ENCODE measurements at regions not wholly inside any gene's neighbourhood (a gene's known extent, or its start where the extent isn't known, plus 50 kb on each side); places are given as distances from the start of the nearest gene placed in this dataset.

DNA sequence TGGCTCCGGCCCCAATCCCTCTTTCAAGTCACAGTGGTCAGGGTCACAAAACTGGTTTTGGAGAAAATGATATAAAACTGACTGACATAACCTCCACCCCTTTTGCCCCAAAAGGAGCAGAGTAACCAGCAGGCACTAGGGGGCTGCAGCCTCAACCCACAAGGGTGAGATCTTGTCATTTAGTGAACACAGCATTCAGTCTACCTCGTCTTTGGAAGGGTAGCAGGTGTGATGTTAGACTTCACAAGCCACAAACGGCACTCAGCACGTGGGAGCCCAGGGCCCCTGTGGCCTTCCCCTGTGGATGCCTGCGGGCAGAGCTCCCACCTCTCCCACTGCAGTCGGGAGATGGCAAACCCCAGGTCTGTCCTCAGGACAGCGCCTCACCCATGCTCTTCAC lies 372.1 kb upstream of the MYT1L start (continued):
- TF ChIP-seq, protein P1, sequence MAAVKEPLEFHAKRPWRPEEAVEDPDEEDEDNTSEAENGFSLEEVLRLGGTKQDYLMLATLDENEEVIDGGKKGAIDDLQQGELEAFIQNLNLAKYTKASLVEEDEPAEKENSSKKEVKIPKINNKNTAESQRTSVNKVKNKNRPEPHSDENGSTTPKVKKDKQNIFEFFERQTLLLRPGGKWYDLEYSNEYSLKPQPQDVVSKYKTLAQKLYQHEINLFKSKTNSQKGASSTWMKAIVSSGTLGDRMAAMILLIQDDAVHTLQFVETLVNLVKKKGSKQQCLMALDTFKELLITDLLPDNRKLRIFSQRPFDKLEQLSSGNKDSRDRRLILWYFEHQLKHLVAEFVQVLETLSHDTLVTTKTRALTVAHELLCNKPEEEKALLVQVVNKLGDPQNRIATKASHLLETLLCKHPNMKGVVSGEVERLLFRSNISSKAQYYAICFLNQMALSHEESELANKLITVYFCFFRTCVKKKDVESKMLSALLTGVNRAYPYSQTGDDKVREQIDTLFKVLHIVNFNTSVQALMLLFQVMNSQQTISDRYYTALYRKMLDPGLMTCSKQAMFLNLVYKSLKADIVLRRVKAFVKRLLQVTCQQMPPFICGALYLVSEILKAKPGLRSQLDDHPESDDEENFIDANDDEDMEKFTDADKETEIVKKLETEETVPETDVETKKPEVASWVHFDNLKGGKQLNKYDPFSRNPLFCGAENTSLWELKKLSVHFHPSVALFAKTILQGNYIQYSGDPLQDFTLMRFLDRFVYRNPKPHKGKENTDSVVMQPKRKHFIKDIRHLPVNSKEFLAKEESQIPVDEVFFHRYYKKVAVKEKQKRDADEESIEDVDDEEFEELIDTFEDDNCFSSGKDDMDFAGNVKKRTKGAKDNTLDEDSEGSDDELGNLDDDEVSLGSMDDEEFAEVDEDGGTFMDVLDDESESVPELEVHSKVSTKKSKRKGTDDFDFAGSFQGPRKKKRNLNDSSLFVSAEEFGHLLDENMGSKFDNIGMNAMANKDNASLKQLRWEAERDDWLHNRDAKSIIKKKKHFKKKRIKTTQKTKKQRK (IDR thresholded peaks at IDR 0.05; ENCODE audit: low read depth, low read length) = no peak
- no peak for TF ChIP-seq SREBF1 (IDR thresholded peaks at IDR 0.05; ENCODE audit: low read length)
- TF ChIP-seq FOXK2 (IDR thresholded peaks at IDR 0.05) = no peak
- TF ChIP-seq IKZF1 (conservative IDR thresholded peaks at IDR 0.05) = no peak
- TF ChIP-seq, protein P2, sequence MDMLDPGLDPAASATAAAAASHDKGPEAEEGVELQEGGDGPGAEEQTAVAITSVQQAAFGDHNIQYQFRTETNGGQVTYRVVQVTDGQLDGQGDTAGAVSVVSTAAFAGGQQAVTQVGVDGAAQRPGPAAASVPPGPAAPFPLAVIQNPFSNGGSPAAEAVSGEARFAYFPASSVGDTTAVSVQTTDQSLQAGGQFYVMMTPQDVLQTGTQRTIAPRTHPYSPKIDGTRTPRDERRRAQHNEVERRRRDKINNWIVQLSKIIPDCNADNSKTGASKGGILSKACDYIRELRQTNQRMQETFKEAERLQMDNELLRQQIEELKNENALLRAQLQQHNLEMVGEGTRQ (IDR thresholded peaks at IDR 0.05; ENCODE audit: borderline replicate concordance, low read depth, low read length) = no peak

DNA sequence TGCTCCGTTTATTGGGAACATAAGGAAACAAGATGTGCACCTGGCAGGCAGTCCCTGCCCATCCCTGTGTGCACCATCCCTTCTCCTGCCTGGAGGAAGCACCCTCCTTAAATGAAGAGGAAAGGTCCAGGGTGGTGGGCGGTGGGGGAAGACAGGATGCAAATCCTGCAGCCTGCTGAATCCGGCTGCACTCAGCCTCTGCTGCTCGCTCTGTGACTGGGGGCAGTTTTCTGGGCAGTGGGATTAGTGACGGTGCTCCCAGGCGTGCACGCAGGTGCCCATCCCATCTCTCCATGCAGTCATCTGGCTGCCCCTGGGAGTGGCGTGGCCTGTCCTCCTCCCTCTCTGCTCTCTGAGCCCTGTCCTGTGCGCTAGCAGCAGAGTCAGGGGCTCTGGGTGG lies 371.3 kb upstream of the MYT1L start:
- no TSS peak for BruUV-seq (replicated peaks)
- no peak overlapping the region for H2AFZ ChIP-seq (ENCODE audit: control insufficient read depth, low read depth, low read length)
- intact Hi-C loops (cut with micrococcal nuclease; ENCODE audit: unreplicated experiment) (no loop called here), in situ Hi-C loops (cut with MboI) (no loop called here)
- ChIA-PET POLR2A (no interaction called here), RAD21 (ENCODE audit: unreplicated experiment) (no interaction called here), SMC1A (ENCODE audit: uncharacterized antibody, unreplicated experiment) (no interaction called here), CTCF (no interaction called here)
- H3K4me1 ChIP-seq (ENCODE audit: control insufficient read depth, insufficient read depth, low read length) = no peaks in the 10 kb centered on the region
- H3K27ac ChIP-seq (ENCODE audit: control insufficient read depth, insufficient read depth) = no peak overlapping the region
- 13% methylated on average over 9 of the region's 9 CpGs for WGBS (ENCODE audit: insufficient coverage, insufficient replicate concordance, low lambda C conversion rate, missing lambda C conversion rate)
- no peaks in the 10 kb centered on the region for H3K9me3 ChIP-seq (replicated peaks; ENCODE audit: control insufficient read depth, insufficient read depth, low read length)
- H3K4me2 ChIP-seq (ENCODE audit: control insufficient read depth, insufficient read depth) = no peak overlapping the region
- no peak overlapping the region for H3K4me3 ChIP-seq
- peaks cover 0 to 1% of the 10 kb centered on the region in 2 experiments; a peak in 1 of 4 replicates for H3K27me3 ChIP-seq (replicated peaks in 1 of 2; ENCODE audit: control insufficient read depth in 2 of 2, insufficient read depth in 2 of 2, low read length in 1 of 2)
- ATAC-seq = no peak
- no peak for FAIRE-seq
- no peaks in the 10 kb centered on the region for H3K79me2 ChIP-seq (ENCODE audit: control insufficient read depth, insufficient read depth, low read length)
- DNase-seq (ENCODE audit: low read depth, low spot score) = no peak
- H3K9ac ChIP-seq (ENCODE audit: control insufficient read depth, insufficient read depth, low read length) = no peak overlapping the region
- H3K36me3 ChIP-seq (ENCODE audit: control insufficient read depth in 2 of 2, insufficient read depth in 2 of 2, low read length in 1 of 2) = no peaks in the 10 kb centered on the region
- no peaks in the 10 kb centered on the region for H4K20me1 ChIP-seq (ENCODE audit: control insufficient read depth, insufficient read depth)
- no peak for TF ChIP-seq KAT2A (conservative IDR thresholded peaks at IDR 0.05; ENCODE audit: control insufficient read depth, low read depth, low read length)
- no peak for TF ChIP-seq RB1 (IDR thresholded peaks at IDR 0.05; ENCODE audit: borderline replicate concordance)
- no peak for TF ChIP-seq NBN (IDR thresholded peaks at IDR 0.05)
- no peak for TF ChIP-seq SMAD1 (IDR thresholded peaks at IDR 0.05; ENCODE audit: low read depth, partially characterized antibody)
- no peak for TF ChIP-seq PAX5 (IDR thresholded peaks at IDR 0.05; ENCODE audit: borderline replicate concordance, low read depth, low read length)
- TF ChIP-seq, protein P3, sequence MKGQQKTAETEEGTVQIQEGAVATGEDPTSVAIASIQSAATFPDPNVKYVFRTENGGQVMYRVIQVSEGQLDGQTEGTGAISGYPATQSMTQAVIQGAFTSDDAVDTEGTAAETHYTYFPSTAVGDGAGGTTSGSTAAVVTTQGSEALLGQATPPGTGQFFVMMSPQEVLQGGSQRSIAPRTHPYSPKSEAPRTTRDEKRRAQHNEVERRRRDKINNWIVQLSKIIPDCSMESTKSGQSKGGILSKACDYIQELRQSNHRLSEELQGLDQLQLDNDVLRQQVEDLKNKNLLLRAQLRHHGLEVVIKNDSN (IDR thresholded peaks at IDR 0.05; ENCODE audit: borderline replicate concordance, extremely low read length, insufficient read depth, low read depth, low read length) = no peak
- TF ChIP-seq POU2F2 (IDR thresholded peaks at IDR 0.05; ENCODE audit: borderline replicate concordance, low read depth, low read length) = no peak
- TF ChIP-seq, protein P4, sequence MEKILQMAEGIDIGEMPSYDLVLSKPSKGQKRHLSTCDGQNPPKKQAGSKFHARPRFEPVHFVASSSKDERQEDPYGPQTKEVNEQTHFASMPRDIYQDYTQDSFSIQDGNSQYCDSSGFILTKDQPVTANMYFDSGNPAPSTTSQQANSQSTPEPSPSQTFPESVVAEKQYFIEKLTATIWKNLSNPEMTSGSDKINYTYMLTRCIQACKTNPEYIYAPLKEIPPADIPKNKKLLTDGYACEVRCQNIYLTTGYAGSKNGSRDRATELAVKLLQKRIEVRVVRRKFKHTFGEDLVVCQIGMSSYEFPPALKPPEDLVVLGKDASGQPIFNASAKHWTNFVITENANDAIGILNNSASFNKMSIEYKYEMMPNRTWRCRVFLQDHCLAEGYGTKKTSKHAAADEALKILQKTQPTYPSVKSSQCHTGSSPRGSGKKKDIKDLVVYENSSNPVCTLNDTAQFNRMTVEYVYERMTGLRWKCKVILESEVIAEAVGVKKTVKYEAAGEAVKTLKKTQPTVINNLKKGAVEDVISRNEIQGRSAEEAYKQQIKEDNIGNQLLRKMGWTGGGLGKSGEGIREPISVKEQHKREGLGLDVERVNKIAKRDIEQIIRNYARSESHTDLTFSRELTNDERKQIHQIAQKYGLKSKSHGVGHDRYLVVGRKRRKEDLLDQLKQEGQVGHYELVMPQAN (conservative IDR thresholded peaks at IDR 0.05) = no peak
- no peak for TF ChIP-seq TCF3 (IDR thresholded peaks at IDR 0.05; ENCODE audit: borderline replicate concordance, insufficient read depth, low read depth, low read length)
- TF ChIP-seq NFXL1 (IDR thresholded peaks at IDR 0.05; ENCODE audit: borderline replicate concordance) = no peak
- TF ChIP-seq RAD21 (IDR thresholded peaks at IDR 0.05; ENCODE audit: insufficient read depth, low read depth, low read length) = no peak

Data from GM12878 (cell line).